ENCODE measurements at regions not wholly inside any gene's neighbourhood (a gene's known extent, or its start where the extent isn't known, plus 50 kb on each side); places are given as distances from the start of the nearest gene placed in this dataset.

GRCh38 chr20:40810332-40811000 lies 121.4 kb upstream of the MAFB start:
- Histone ChIP-seq H3K4me3 (ENCODE audit: low read length in 2 of 2) (no peak overlapping the region), H3K9ac (ENCODE audit: low read depth, low read length, poor library complexity) (no peak overlapping the region), H2BK5ac (ENCODE audit: low read length) (no peak overlapping the region), H4K8ac (ENCODE audit: low read depth, low read length) (no peak overlapping the region), H3K4me2 (ENCODE audit: insufficient read depth, low read length, poor library complexity, severe bottlenecking) (no peak overlapping the region), H3K79me1 (ENCODE audit: low read depth, low read length) (no peaks in the 10 kb centered on the region), H2BK120ac (ENCODE audit: low read depth, low read length) (no peak overlapping the region), H3K9me3 (replicated peaks in 1 of 2; ENCODE audit: control insufficient read depth in 2 of 2, insufficient read depth in 1 of 2, low read depth in 1 of 2, low read length in 2 of 2) (peaks cover 0 to 2% of the 10 kb centered on the region in 2 donors), H3K4ac (ENCODE audit: low read length) (no peak overlapping the region), H3K14ac (ENCODE audit: low read length) (no peak overlapping the region), H3K4me1 (ENCODE audit: control insufficient read depth in 2 of 2, insufficient read depth in 1 of 2, low read depth in 1 of 2, low read length in 2 of 2) (peaks cover 0 to 5% of the 10 kb centered on the region in 2 donors), H3K27ac (replicated peaks; ENCODE audit: low read length) (no peak overlapping the region), H3K36me3 (replicated peaks in 1 of 2; ENCODE audit: control insufficient read depth in 2 of 2, insufficient read depth in 2 of 2, low read length in 2 of 2) (no peaks in the 10 kb centered on the region), H3K23ac (ENCODE audit: low read depth, low read length, poor library complexity) (no peak overlapping the region), H2AK5ac (ENCODE audit: low read depth, low read length) (no peak overlapping the region), H3K27me3 (ENCODE audit: control insufficient read depth in 3 of 3, insufficient read depth in 3 of 3, low read depth in 1 of 3, low read length in 3 of 3) (peaks cover 0 to 30% (median 2%) of the 10 kb centered on the region in 3 experiments), H2AFZ (ENCODE audit: low read length) (no peak overlapping the region), H2BK12ac (ENCODE audit: low read length) (no peak overlapping the region), H3K18ac (ENCODE audit: low read length) (peak overlapping the region; percentile 40), H4K91ac (ENCODE audit: low read depth, low read length, poor library complexity) (no peak overlapping the region), H2BK15ac (ENCODE audit: low read length) (no peak overlapping the region)
- WGBS, 2 donors (ENCODE audit: extremely low coverage in 2 of 2, insufficient read length in 2 of 2, insufficient replicate concordance in 1 of 2), result no CpG with 5 or more reads among the region's 5 CpGs
- DNase-seq (ENCODE audit: low spot score), result no peak

- Histone ChIP-seq H3K36me3 (replicated peaks in 1 of 2; ENCODE audit: control insufficient read depth in 2 of 2, insufficient read depth in 2 of 2, low read length in 2 of 2) (no peaks in the 10 kb centered on the region), H3K14ac (ENCODE audit: low read length) (peak overlapping the region; percentile 22), H3K4ac (ENCODE audit: low read length) (no peak overlapping the region), H2AFZ (ENCODE audit: low read length) (no peak overlapping the region), H3K9me3 (replicated peaks in 1 of 2; ENCODE audit: control insufficient read depth in 2 of 2, insufficient read depth in 1 of 2, low read depth in 1 of 2, low read length in 2 of 2) (peaks cover 0 to 2% of the 10 kb centered on the region in 2 donors), H3K23ac (ENCODE audit: low read depth, low read length, poor library complexity) (peak overlapping the region; percentile 66), H3K4me3 (ENCODE audit: low read length in 2 of 2) (peak overlapping the region in 1 of 2 donors; percentile 21), H3K4me2 (ENCODE audit: insufficient read depth, low read length, poor library complexity, severe bottlenecking) (no peak overlapping the region), H3K4me1 (ENCODE audit: control insufficient read depth in 2 of 2, insufficient read depth in 1 of 2, low read depth in 1 of 2, low read length in 2 of 2) (peaks cover 0 to 5% of the 10 kb centered on the region in 2 donors), H2BK5ac (ENCODE audit: low read length) (no peak overlapping the region), H3K9ac (ENCODE audit: low read depth, low read length, poor library complexity) (peak overlapping the region; percentile 46), H3K79me1 (ENCODE audit: low read depth, low read length) (no peaks in the 10 kb centered on the region), H2BK12ac (ENCODE audit: low read length) (no peak overlapping the region), H3K27me3 (ENCODE audit: control insufficient read depth in 3 of 3, insufficient read depth in 3 of 3, low read depth in 1 of 3, low read length in 3 of 3) (peaks cover 0 to 30% (median 2%) of the 10 kb centered on the region in 3 experiments), H2BK120ac (ENCODE audit: low read depth, low read length) (no peak overlapping the region), H2BK15ac (ENCODE audit: low read length) (no peak overlapping the region), H4K8ac (ENCODE audit: low read depth, low read length) (no peak overlapping the region), H3K18ac (ENCODE audit: low read length) (no peak overlapping the region), H3K27ac (replicated peaks; ENCODE audit: low read length) (peak overlapping the region; percentile 40), H2AK5ac (ENCODE audit: low read depth, low read length) (no peak overlapping the region), H4K91ac (ENCODE audit: low read depth, low read length, poor library complexity) (no peak overlapping the region)
- no CpG with 5 or more reads among the region's 4 CpGs for WGBS, 2 donors (ENCODE audit: extremely low coverage in 2 of 2, insufficient read length in 2 of 2, insufficient replicate concordance in 1 of 2)
- DNase-seq (ENCODE audit: low spot score), result no peak
These were observed 122.0 kb upstream of the MAFB start for GRCh38 chr20:40811004-40811403.

GRCh38 chr20:40811660-40812414 lies 122.8 kb upstream of the MAFB start:
- Histone ChIP-seq H3K4ac (ENCODE audit: low read length) (no peak overlapping the region), H3K4me3 (ENCODE audit: low read length in 2 of 2) (no peak overlapping the region), H2BK120ac (ENCODE audit: low read depth, low read length) (no peak overlapping the region), H4K91ac (ENCODE audit: low read depth, low read length, poor library complexity) (no peak overlapping the region), H3K9me3 (replicated peaks in 1 of 2; ENCODE audit: control insufficient read depth in 2 of 2, insufficient read depth in 1 of 2, low read depth in 1 of 2, low read length in 2 of 2) (peaks cover 0 to 2% of the 10 kb centered on the region in 2 donors), H3K9ac (ENCODE audit: low read depth, low read length, poor library complexity) (peak overlapping the region; percentile 21), H3K27me3 (ENCODE audit: control insufficient read depth in 3 of 3, insufficient read depth in 3 of 3, low read depth in 1 of 3, low read length in 3 of 3) (peaks cover 0 to 29% (median 2%) of the 10 kb centered on the region in 3 experiments), H2BK15ac (ENCODE audit: low read length) (no peak overlapping the region), H3K79me1 (ENCODE audit: low read depth, low read length) (no peaks in the 10 kb centered on the region), H3K4me2 (ENCODE audit: insufficient read depth, low read length, poor library complexity, severe bottlenecking) (no peak overlapping the region), H2BK12ac (ENCODE audit: low read length) (no peak overlapping the region), H2BK5ac (ENCODE audit: low read length) (no peak overlapping the region), H3K36me3 (replicated peaks in 1 of 2; ENCODE audit: control insufficient read depth in 2 of 2, insufficient read depth in 2 of 2, low read length in 2 of 2) (no peaks in the 10 kb centered on the region), H3K4me1 (ENCODE audit: control insufficient read depth in 2 of 2, insufficient read depth in 1 of 2, low read depth in 1 of 2, low read length in 2 of 2) (peaks cover 0 to 5% of the 10 kb centered on the region in 2 donors), H2AK5ac (ENCODE audit: low read depth, low read length) (no peak overlapping the region), H3K23ac (ENCODE audit: low read depth, low read length, poor library complexity) (no peak overlapping the region), H3K14ac (ENCODE audit: low read length) (peak overlapping the region; percentile 74), H4K8ac (ENCODE audit: low read depth, low read length) (no peak overlapping the region), H2AFZ (ENCODE audit: low read length) (no peak overlapping the region), H3K18ac (ENCODE audit: low read length) (peak overlapping the region; percentile 22), H3K27ac (replicated peaks; ENCODE audit: low read length) (no peak overlapping the region)
- no peak for DNase-seq (ENCODE audit: low spot score)
- no CpG with 5 or more reads among the region's 8 CpGs for WGBS, 2 donors (ENCODE audit: extremely low coverage in 2 of 2, insufficient read length in 2 of 2, insufficient replicate concordance in 1 of 2)

GRCh38 chr20:40812415-40812925 lies 123.4 kb upstream of the MAFB start:
- no CpG with 5 or more reads among the region's 7 CpGs for WGBS, 2 donors (ENCODE audit: extremely low coverage in 2 of 2, insufficient read length in 2 of 2, insufficient replicate concordance in 1 of 2)
- H4K91ac ChIP-seq (ENCODE audit: low read depth, low read length, poor library complexity), result no peak overlapping the region
- H3K79me1 ChIP-seq (ENCODE audit: low read depth, low read length), result no peaks in the 10 kb centered on the region
- peak overlapping the region; percentile 22 for H3K18ac ChIP-seq (ENCODE audit: low read length)
- no peak overlapping the region for H3K9ac ChIP-seq (ENCODE audit: low read depth, low read length, poor library complexity)
- H3K4me2 ChIP-seq (ENCODE audit: insufficient read depth, low read length, poor library complexity, severe bottlenecking), result no peak overlapping the region
- H3K4ac ChIP-seq (ENCODE audit: low read length), result no peak overlapping the region
- no peak overlapping the region for H2BK120ac ChIP-seq (ENCODE audit: low read depth, low read length)
- H3K36me3 ChIP-seq (replicated peaks in 1 of 2; ENCODE audit: control insufficient read depth in 2 of 2, insufficient read depth in 2 of 2, low read length in 2 of 2), result no peaks in the 10 kb centered on the region
- no peak overlapping the region for H2BK5ac ChIP-seq (ENCODE audit: low read length)
- H4K8ac ChIP-seq (ENCODE audit: low read depth, low read length), result no peak overlapping the region
- H3K23ac ChIP-seq (ENCODE audit: low read depth, low read length, poor library complexity), result no peak overlapping the region
- H3K9me3 ChIP-seq (replicated peaks in 1 of 2; ENCODE audit: control insufficient read depth in 2 of 2, insufficient read depth in 1 of 2, low read depth in 1 of 2, low read length in 2 of 2), result peaks cover 0 to 2% of the 10 kb centered on the region in 2 donors
- H3K27me3 ChIP-seq (ENCODE audit: control insufficient read depth in 3 of 3, insufficient read depth in 3 of 3, low read depth in 1 of 3, low read length in 3 of 3), result peaks cover 0 to 22% (median 2%) of the 10 kb centered on the region in 3 experiments
- peaks cover 0 to 3% of the 10 kb centered on the region in 2 donors for H3K4me1 ChIP-seq (ENCODE audit: control insufficient read depth in 2 of 2, insufficient read depth in 1 of 2, low read depth in 1 of 2, low read length in 2 of 2)
- no peak overlapping the region for H3K27ac ChIP-seq (replicated peaks; ENCODE audit: low read length)
- no peak overlapping the region for H2BK12ac ChIP-seq (ENCODE audit: low read length)
- peak overlapping the region; percentile 74 for H3K14ac ChIP-seq (ENCODE audit: low read length)
- no peak overlapping the region for H2BK15ac ChIP-seq (ENCODE audit: low read length)
- DNase-seq (ENCODE audit: low spot score), result no peak
- H3K4me3 ChIP-seq (ENCODE audit: low read length in 2 of 2), result no peak overlapping the region
- H2AFZ ChIP-seq (ENCODE audit: low read length), result no peak overlapping the region
- H2AK5ac ChIP-seq (ENCODE audit: low read depth, low read length), result no peak overlapping the region

Data from neuronal stem cell (in vitro differentiated cells).